Right lobe of liver (tissue), 4 donors: ENCODE measurements at regions not wholly inside any gene's neighbourhood (a gene's known extent, or its start where the extent isn't known, plus 50 kb on each side); places are given as distances from the start of the nearest gene placed in this dataset.

Experiments
- POLR2A ChIP-seq: fragments of 450-650 bp; IDR thresholded peaks from one replicate; pipeline ENCODE4 v1.6.1; 2017; ENCODE audit warnings: antibody characterized with exemption, mild to moderate bottlenecking
- TF ChIP-seq, protein P1 (sequence below), 4 donors: fragments of 200-600 bp in 3 of 4; fragments of 450-650 bp in 1 of 4; IDR thresholded peaks; one replicate each; pipeline versions ENCODE4 v1.5.1 to v1.8.0; 2016 to 2022; ENCODE audit warnings: antibody characterized with exemption in 4 of 4, mild to moderate bottlenecking in 2 of 4
- donor health status: DM: no; HTN: no; CAD: no.
- donor health status: DM: no; HTN: no; CAD: no.
- donor health status: DM: no; HTN: yes; CAD: no.

- TF ChIP-seq, protein P1, sequence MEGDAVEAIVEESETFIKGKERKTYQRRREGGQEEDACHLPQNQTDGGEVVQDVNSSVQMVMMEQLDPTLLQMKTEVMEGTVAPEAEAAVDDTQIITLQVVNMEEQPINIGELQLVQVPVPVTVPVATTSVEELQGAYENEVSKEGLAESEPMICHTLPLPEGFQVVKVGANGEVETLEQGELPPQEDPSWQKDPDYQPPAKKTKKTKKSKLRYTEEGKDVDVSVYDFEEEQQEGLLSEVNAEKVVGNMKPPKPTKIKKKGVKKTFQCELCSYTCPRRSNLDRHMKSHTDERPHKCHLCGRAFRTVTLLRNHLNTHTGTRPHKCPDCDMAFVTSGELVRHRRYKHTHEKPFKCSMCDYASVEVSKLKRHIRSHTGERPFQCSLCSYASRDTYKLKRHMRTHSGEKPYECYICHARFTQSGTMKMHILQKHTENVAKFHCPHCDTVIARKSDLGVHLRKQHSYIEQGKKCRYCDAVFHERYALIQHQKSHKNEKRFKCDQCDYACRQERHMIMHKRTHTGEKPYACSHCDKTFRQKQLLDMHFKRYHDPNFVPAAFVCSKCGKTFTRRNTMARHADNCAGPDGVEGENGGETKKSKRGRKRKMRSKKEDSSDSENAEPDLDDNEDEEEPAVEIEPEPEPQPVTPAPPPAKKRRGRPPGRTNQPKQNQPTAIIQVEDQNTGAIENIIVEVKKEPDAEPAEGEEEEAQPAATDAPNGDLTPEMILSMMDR (IDR thresholded peaks at IDR 0.05): no peak
- no peak for TF ChIP-seq POLR2A
Observed at GRCh38 chr9:89984214-89984613, 379.4 kb downstream of the GADD45G start.
